Tibial artery (tissue), 4 donors: ENCODE measurements at regions not wholly inside any gene's neighbourhood (a gene's known extent, or its start where the extent isn't known, plus 50 kb on each side); places are given as distances from the start of the nearest gene placed in this dataset.

Experiments
- DNase-seq, 2 donors: peaks; one replicate each; pipeline ENCODE4 v3.0.0-alpha.2; 2019
- H3K27ac ChIP-seq, 2 donors: fragments of 200-600 bp; sonication (generic) in 1 of 2; 1 replicate in 1 of 2; 2 replicates in 1 of 2; pipeline ENCODE4 v1.5.1; 2018 to 2019; ENCODE audit warnings: mild to moderate bottlenecking in 1 of 2
- H3K27me3 ChIP-seq, 2 donors: fragments of 200-600 bp; sonication (generic) in 1 of 2; one replicate each; pipeline versions ENCODE4 v1.5.1 to v1.6.0; 2016 to 2019
- H3K36me3 ChIP-seq, 3 donors: fragments of 200-600 bp; sonication (generic) in 2 of 3; one replicate each; pipeline ENCODE4 v1.5.1; 2016 to 2019; ENCODE audit warnings: mild to moderate bottlenecking in 2 of 3
- H3K4me1 ChIP-seq, 4 donors: fragments of 200-600 bp; sonication (generic) in 2 of 4; 1 replicate in 3 of 4; 2 replicates in 1 of 4; pipeline ENCODE4 v1.5.1; 2016 to 2019
- H3K4me3 ChIP-seq, 2 donors: fragments of 200-600 bp; sonication (generic) in 1 of 2; 1 replicate in 1 of 2; 2 replicates in 1 of 2; pipeline ENCODE4 v1.5.1; 2018 to 2019; ENCODE audit warnings: mild to moderate bottlenecking in 2 of 2
- H3K9me3 ChIP-seq, 3 donors: fragments of 200-600 bp; sonication (generic) in 1 of 3; one replicate each; pipeline ENCODE4 v1.5.1; 2016 to 2019
- intact Hi-C: fragments of 100-400 bp; cut with DNase I; formaldehyde crosslinking; loops from one replicate; pipeline ENCODE4 v1.15.0; 2023; ENCODE audit warnings: low total_unique reads
- TF ChIP-seq, protein P1 (sequence below), 2 experiments: fragments of 200-600 bp in 1 of 2; fragments of 450-650 bp in 1 of 2; IDR thresholded peaks; one replicate each; pipeline ENCODE4 v1.5.1; 2017 to 2019; ENCODE audit warnings: antibody characterized with exemption in 2 of 2, mild to moderate bottlenecking in 1 of 2, moderate library complexity in 1 of 2

DNA sequence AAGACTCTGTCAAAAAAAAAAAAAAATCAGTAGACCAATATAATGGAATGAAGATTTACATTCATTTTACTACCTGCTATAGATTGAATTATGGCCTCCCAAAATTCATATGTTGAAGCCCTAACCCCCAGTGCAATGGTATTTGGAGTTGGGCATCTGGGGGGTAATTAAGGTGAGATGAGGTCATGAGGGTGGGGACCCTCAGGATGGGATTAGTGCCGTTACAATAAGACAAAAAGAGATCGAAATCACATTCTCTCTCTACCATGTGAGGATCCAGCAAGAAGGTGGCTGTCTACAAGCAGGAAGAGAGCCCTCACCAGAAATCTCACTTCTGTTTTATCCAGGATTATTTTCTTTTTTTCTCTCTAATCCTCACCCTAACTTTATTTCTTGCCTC is 100.6 kb upstream of the LOC128125822 start:
- TF ChIP-seq, protein P1, sequence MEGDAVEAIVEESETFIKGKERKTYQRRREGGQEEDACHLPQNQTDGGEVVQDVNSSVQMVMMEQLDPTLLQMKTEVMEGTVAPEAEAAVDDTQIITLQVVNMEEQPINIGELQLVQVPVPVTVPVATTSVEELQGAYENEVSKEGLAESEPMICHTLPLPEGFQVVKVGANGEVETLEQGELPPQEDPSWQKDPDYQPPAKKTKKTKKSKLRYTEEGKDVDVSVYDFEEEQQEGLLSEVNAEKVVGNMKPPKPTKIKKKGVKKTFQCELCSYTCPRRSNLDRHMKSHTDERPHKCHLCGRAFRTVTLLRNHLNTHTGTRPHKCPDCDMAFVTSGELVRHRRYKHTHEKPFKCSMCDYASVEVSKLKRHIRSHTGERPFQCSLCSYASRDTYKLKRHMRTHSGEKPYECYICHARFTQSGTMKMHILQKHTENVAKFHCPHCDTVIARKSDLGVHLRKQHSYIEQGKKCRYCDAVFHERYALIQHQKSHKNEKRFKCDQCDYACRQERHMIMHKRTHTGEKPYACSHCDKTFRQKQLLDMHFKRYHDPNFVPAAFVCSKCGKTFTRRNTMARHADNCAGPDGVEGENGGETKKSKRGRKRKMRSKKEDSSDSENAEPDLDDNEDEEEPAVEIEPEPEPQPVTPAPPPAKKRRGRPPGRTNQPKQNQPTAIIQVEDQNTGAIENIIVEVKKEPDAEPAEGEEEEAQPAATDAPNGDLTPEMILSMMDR (IDR thresholded peaks at IDR 0.05), result no peak
- DNase-seq, result no peak
- Histone ChIP-seq H3K9me3 (no peaks in the 10 kb centered on the region), H3K4me1 (no peaks in the 10 kb centered on the region), H3K27me3 (no peaks in the 10 kb centered on the region), H3K4me3 (no peak overlapping the region), H3K36me3 (no peaks in the 10 kb centered on the region), H3K27ac (no peak overlapping the region)
- intact Hi-C loops, result no loop called here

DNA sequence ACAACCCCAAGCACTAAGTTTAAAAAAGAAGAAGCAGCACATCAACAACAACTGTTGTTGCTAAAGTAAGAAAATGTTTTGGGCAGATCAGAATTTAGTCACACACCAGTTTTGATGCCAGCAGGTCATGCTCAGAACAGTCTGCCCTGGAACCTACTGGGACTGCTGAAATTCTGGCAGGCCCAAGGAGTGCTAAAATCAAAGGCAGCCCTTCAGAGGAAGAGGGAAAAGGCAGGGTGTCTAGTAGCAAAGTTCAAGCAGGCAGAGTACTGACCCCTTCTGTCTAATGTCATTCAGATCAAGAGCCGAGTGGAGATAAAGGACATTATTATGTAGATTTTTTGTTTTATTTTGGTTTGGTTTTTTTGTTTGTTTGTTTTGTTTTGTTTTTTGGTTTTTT is 96.6 kb upstream of the LOC128125822 start:
- Histone ChIP-seq H3K36me3 (no peaks in the 10 kb centered on the region), H3K4me3 (no peak overlapping the region), H3K27ac (no peak overlapping the region), H3K4me1 (no peaks in the 10 kb centered on the region), H3K27me3 (no peaks in the 10 kb centered on the region), H3K9me3 (no peaks in the 10 kb centered on the region)
- DNase-seq, result no peak
- TF ChIP-seq, protein P1 (IDR thresholded peaks at IDR 0.05), result no peak
- intact Hi-C loops, result no loop called here

DNA sequence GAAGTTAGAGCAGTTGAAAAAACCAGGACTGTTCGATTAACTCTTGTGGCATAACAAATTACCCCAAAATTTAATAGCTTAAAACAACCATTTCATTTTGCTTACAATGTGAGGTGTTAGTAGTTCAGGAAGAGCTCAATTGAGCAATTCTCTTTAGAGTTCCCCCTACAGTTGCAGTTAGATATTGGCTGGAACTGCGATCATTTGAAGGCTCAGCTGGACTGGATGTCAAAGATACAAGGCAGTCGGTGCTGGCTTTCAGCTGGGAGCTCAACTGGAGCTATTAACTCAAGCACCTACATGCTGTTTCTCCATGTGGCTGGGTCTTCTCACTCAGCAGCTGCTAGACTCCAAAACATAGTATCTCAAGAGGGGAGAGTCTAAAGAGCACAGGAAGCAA is 96.0 kb upstream of the LOC128125822 start:
- Histone ChIP-seq H3K4me1 (no peaks in the 10 kb centered on the region), H3K27ac (no peak overlapping the region), H3K27me3 (no peaks in the 10 kb centered on the region), H3K36me3 (no peaks in the 10 kb centered on the region), H3K4me3 (no peak overlapping the region), H3K9me3 (no peaks in the 10 kb centered on the region)
- intact Hi-C loops, result no loop called here
- no peak for DNase-seq
- TF ChIP-seq, protein P1 (IDR thresholded peaks at IDR 0.05), result no peak

DNA sequence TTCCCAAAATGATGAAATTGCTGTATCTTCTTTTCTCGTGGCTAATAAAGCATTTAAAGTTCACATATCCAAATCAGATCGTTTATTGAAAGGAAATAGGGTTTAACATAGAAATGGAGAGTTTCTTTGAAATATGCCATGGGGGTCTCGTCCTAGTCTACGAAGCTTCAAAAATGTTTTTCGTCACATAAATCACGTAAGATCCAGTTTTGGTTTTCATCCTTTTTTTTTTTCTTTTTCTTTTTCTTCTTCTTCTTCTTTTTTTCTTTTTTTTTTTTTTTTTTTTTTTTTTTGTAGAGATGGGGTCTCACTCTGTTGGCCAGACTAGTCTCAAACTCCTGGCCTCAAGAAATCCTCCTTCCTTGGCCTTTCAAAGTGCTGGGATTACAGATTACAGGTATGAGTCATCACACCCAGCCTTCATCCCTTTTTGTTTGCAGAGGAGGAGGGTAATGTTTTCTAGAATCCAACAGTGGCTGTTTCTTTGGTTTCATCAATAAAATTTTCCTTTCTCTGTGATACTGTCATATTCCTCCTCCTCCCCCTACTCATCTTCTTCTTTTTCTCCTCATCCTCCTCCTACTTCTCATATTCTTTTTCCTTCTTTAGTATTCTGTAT is 94.7 kb upstream of the LOC128125822 start:
- no peaks in the 10 kb centered on the region for H3K4me1 ChIP-seq
- H3K9me3 ChIP-seq, result no peaks in the 10 kb centered on the region
- no peak for DNase-seq
- no peaks in the 10 kb centered on the region for H3K27me3 ChIP-seq
- H3K4me3 ChIP-seq, result no peak overlapping the region
- H3K27ac ChIP-seq, result no peak overlapping the region
- TF ChIP-seq, protein P1 (IDR thresholded peaks at IDR 0.05), result no peak
- intact Hi-C loops, result no loop called here
- H3K36me3 ChIP-seq, result no peaks in the 10 kb centered on the region

DNA sequence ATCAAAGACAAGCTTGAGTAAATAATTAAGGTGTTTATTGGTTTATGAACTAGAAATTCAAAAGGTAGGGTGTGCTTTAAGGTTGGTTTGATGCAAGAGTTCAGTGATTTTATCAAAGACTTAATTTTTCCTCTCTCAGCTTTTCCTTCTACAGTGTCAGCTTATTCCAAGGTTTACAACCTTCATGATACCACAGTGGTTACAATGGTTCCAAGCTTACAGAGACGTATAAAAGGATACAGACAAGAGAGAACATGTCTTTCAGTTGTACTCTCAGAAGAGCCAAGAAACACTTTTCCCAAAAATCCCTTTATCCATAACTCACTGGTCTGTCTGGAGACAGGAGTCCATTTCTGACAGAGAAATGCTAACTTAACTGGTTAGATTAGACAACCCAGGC is 93.5 kb upstream of the LOC128125822 start:
- Histone ChIP-seq H3K9me3 (no peaks in the 10 kb centered on the region), H3K4me1 (no peaks in the 10 kb centered on the region), H3K36me3 (no peaks in the 10 kb centered on the region), H3K27me3 (no peaks in the 10 kb centered on the region), H3K27ac (no peak overlapping the region), H3K4me3 (no peak overlapping the region)
- DNase-seq, result no peak
- intact Hi-C loops, result no loop called here
- TF ChIP-seq, protein P1 (IDR thresholded peaks at IDR 0.05), result no peak

DNA sequence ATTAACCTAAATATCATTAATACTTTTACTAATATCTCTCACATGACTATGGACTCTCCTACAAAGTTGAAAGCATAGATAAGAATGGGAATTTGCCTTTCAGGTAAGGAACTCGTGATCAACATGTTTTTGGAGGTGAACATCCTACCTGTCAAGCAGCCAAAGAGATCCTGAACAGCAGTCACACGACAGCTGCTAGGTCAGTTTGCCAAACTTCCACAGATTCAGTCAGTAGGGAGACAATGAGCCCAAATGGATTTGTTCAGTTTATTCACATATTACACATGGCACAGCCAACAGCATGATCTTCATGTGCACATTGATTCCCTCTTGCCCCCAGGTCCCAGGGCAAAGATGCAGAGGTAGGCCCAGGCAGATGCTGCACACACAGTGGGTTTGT is 86.1 kb upstream of the LOC128125822 start:
- Histone ChIP-seq H3K27me3 (no peaks in the 10 kb centered on the region), H3K9me3 (no peaks in the 10 kb centered on the region), H3K4me1 (no peaks in the 10 kb centered on the region), H3K36me3 (no peaks in the 10 kb centered on the region), H3K27ac (no peak overlapping the region), H3K4me3 (no peak overlapping the region)
- DNase-seq, result no peak
- intact Hi-C loops, result no loop called here
- TF ChIP-seq, protein P1 (IDR thresholded peaks at IDR 0.05), result no peak
